ENCODE measurements at regions not wholly inside any gene's neighbourhood (a gene's known extent, or its start where the extent isn't known, plus 50 kb on each side); places are given as distances from the start of the nearest gene placed in this dataset.

GRCh38 chr9:89243296-89244061 is 64.9 kb upstream of the SHC3 start:
- Histone ChIP-seq H3K9me1 (replicated peaks; ENCODE audit: control insufficient read depth, extremely low read depth, insufficient read depth, low read length) (no peaks in the 10 kb centered on the region), H3K79me2 (ENCODE audit: control insufficient read depth, insufficient read depth, low read length) (no peaks in the 10 kb centered on the region), H3K36me3 (ENCODE audit: control insufficient read depth in 2 of 2, extremely low read depth in 1 of 2, insufficient read depth in 2 of 2, low read length in 2 of 2) (no peaks in the 10 kb centered on the region), H3K9ac (replicated peaks; ENCODE audit: extremely low read depth, insufficient read depth, low read length) (no peak overlapping the region), H3K4me1 (ENCODE audit: control insufficient read depth, extremely low read depth, insufficient read depth, low read length) (no peaks in the 10 kb centered on the region), H4K20me1 (replicated peaks; ENCODE audit: control insufficient read depth, extremely low read depth, insufficient read depth, low read length) (no peaks in the 10 kb centered on the region), H3K27ac (ENCODE audit: insufficient read depth, low read depth, low read length) (no peak overlapping the region), H3K4me3 (replicated peaks in 1 of 3; ENCODE audit: insufficient read depth in 1 of 3, low read depth in 1 of 3, low read length in 3 of 3) (no peak overlapping the region), H3K27me3 (ENCODE audit: control insufficient read depth in 2 of 2, insufficient read depth in 2 of 2, low read length in 2 of 2) (no peaks in the 10 kb centered on the region), H2AFZ (ENCODE audit: low read depth, low read length) (no peak overlapping the region), H3K9me3 (replicated peaks; ENCODE audit: control insufficient read depth, insufficient read depth, low read length) (no peaks in the 10 kb centered on the region), H3K4me2 (ENCODE audit: insufficient read depth, low read length) (no peak overlapping the region)
- BruUV-seq (replicated peaks) = no TSS peak
- POLR2A ChIA-PET = no interaction called here
- intact Hi-C loops (cut with micrococcal nuclease) = no loop called here
- dilution Hi-C loops (cut with MboI; ENCODE audit: extremely low pct_ligation_motif_present, low sequenced_read_pairs) = no loop called here
- CTCF ChIA-PET = no interaction called here
- FAIRE-seq = no peak
- TF ChIP-seq POLR2A (IDR thresholded peaks at IDR 0.05; ENCODE audit: low read depth, low read length) (no peak), MYC (IDR thresholded peaks at IDR 0.05; ENCODE audit: low read depth, low read length) (no peak), MAX (IDR thresholded peaks at IDR 0.05; ENCODE audit: insufficient read depth, insufficient read length) (no peak), GATA2 (IDR thresholded peaks at IDR 0.05; ENCODE audit: insufficient read depth, insufficient read length, low read depth, low read length) (no peak)
- no peak for DNase-seq (ENCODE audit: low read depth, low spot score)

GRCh38 chr9:89246840-89247239 is 64.2 kb upstream of the CKS2 start:
- H3K27me3 ChIP-seq (ENCODE audit: control insufficient read depth in 2 of 2, insufficient read depth in 2 of 2, low read length in 2 of 2) = no peaks in the 10 kb centered on the region
- dilution Hi-C loops (cut with MboI; ENCODE audit: extremely low pct_ligation_motif_present, low sequenced_read_pairs) (no loop called here), intact Hi-C loops (cut with micrococcal nuclease) (no loop called here)
- no peaks in the 10 kb centered on the region for H3K79me2 ChIP-seq (ENCODE audit: control insufficient read depth, insufficient read depth, low read length)
- no peak for TF ChIP-seq EZH2 (IDR thresholded peaks at IDR 0.05; ENCODE audit: borderline replicate concordance, low read depth, low read length, severe bottlenecking)
- no peak overlapping the region for H3K9ac ChIP-seq (replicated peaks; ENCODE audit: extremely low read depth, insufficient read depth, low read length)
- FAIRE-seq (no peak), DNase-seq (ENCODE audit: low read depth, low spot score) (no peak)
- no peak overlapping the region for H3K4me3 ChIP-seq (replicated peaks in 1 of 3; ENCODE audit: insufficient read depth in 1 of 3, low read depth in 1 of 3, low read length in 3 of 3)
- no peaks in the 10 kb centered on the region for H3K9me3 ChIP-seq (replicated peaks; ENCODE audit: control insufficient read depth, insufficient read depth, low read length)
- ChIA-PET POLR2A (no interaction called here), CTCF (no interaction called here)
- no TSS peak for BruUV-seq (replicated peaks)
- H2AFZ ChIP-seq (ENCODE audit: low read depth, low read length) = no peak overlapping the region
- H4K20me1 ChIP-seq (replicated peaks; ENCODE audit: control insufficient read depth, extremely low read depth, insufficient read depth, low read length) = no peaks in the 10 kb centered on the region
- no peak overlapping the region for H3K27ac ChIP-seq (ENCODE audit: insufficient read depth, low read depth, low read length)
- H3K4me2 ChIP-seq (ENCODE audit: insufficient read depth, low read length) = no peak overlapping the region
- no peaks in the 10 kb centered on the region for H3K9me1 ChIP-seq (replicated peaks; ENCODE audit: control insufficient read depth, extremely low read depth, insufficient read depth, low read length)
- no peaks in the 10 kb centered on the region for H3K4me1 ChIP-seq (ENCODE audit: control insufficient read depth, extremely low read depth, insufficient read depth, low read length)
- no peaks in the 10 kb centered on the region for H3K36me3 ChIP-seq (ENCODE audit: control insufficient read depth in 2 of 2, extremely low read depth in 1 of 2, insufficient read depth in 2 of 2, low read length in 2 of 2)

All from endothelial cell of umbilical vein (primary cell).